ENCODE measurements at regions not wholly inside any gene's neighbourhood (a gene's known extent, or its start where the extent isn't known, plus 50 kb on each side); places are given as distances from the start of the nearest gene placed in this dataset.

GRCh38 chr2:153052807-153053559 is 334.6 kb downstream of the ARL6IP6 start:
- H3K9me3 ChIP-seq (ENCODE audit: insufficient read depth, low read depth), result no peaks in the 10 kb centered on the region
- no peaks in the 10 kb centered on the region for H3K9me2 ChIP-seq (ENCODE audit: insufficient read depth)
- no peaks in the 10 kb centered on the region for H3K79me2 ChIP-seq (ENCODE audit: low read depth)
- no peaks in the 10 kb centered on the region for H3F3A ChIP-seq (ENCODE audit: insufficient read depth, low read depth)
- H3K4me2 ChIP-seq, result no peak overlapping the region
- H3K36me3 ChIP-seq (ENCODE audit: low read depth), result no peaks in the 10 kb centered on the region
- no peaks in the 10 kb centered on the region for H3K27me3 ChIP-seq (ENCODE audit: insufficient read depth, low read depth)
- TF ChIP-seq EZH2 (IDR thresholded peaks at IDR 0.05; ENCODE audit: low read depth) (no peak), CTCF (conservative IDR thresholded peaks at IDR 0.05) (no peak)
- no TSS peak for BruUV-seq (replicated peaks)
- H2AFZ ChIP-seq, result no peak overlapping the region
- H3K27ac ChIP-seq, result no peak overlapping the region
- H4K20me1 ChIP-seq (ENCODE audit: insufficient read depth), result no peaks in the 10 kb centered on the region
- no peaks in the 10 kb centered on the region for H3K4me1 ChIP-seq (replicated peaks; ENCODE audit: insufficient read depth)
- intact Hi-C loops (cut with micrococcal nuclease; ENCODE audit: unreplicated experiment), result no loop called here
- CTCF ChIA-PET, result no interaction called here
- no peak overlapping the region for H3K4me3 ChIP-seq
- POLR2A ChIA-PET (ENCODE audit: unreplicated experiment), result no interaction called here
- DNase-seq, result no peak

- no peak for DNase-seq
- BruUV-seq (replicated peaks), result no TSS peak
- CTCF ChIA-PET, result no interaction called here
Measured at GRCh38 chr2:153047220-153047619, 328.8 kb downstream of the ARL6IP6 start.

GRCh38 chr2:153043385-153043784 is 325.0 kb downstream of the ARL6IP6 start:
- Histone ChIP-seq H3K4me1 (replicated peaks; ENCODE audit: insufficient read depth) (no peaks in the 10 kb centered on the region), H3K36me3 (ENCODE audit: low read depth) (no peaks in the 10 kb centered on the region), H3K79me2 (ENCODE audit: low read depth) (no peaks in the 10 kb centered on the region), H3K4me2 (no peak overlapping the region), H4K20me1 (ENCODE audit: insufficient read depth) (no peaks in the 10 kb centered on the region; the same call in 1 of the 2 replicates), H3K27ac (no peak overlapping the region), H3K27me3 (ENCODE audit: insufficient read depth, low read depth) (no peaks in the 10 kb centered on the region), H3K4me3 (no peak overlapping the region), H3F3A (ENCODE audit: insufficient read depth, low read depth) (no peaks in the 10 kb centered on the region), H3K9me3 (ENCODE audit: insufficient read depth, low read depth) (no peaks in the 10 kb centered on the region), H2AFZ (peak overlapping the region; percentile 48; the same call in 1 of the 2 replicates), H3K9me2 (ENCODE audit: insufficient read depth) (no peaks in the 10 kb centered on the region)
- POLR2A ChIA-PET (ENCODE audit: unreplicated experiment), result no interaction called here
- no peak for DNase-seq
- BruUV-seq (replicated peaks), result no TSS peak
- intact Hi-C loops (cut with micrococcal nuclease; ENCODE audit: unreplicated experiment), result no loop called here
- TF ChIP-seq EZH2 (IDR thresholded peaks at IDR 0.05; ENCODE audit: low read depth) (no peak), CTCF (conservative IDR thresholded peaks at IDR 0.05) (no peak)
- CTCF ChIA-PET, result no interaction called here

More at GRCh38 chr2:153047220-153047619, 328.8 kb downstream of the ARL6IP6 start:
- Histone ChIP-seq H3K4me3 (no peak overlapping the region), H3K36me3 (ENCODE audit: low read depth) (no peaks in the 10 kb centered on the region), H3K4me2 (no peak overlapping the region), H3K27me3 (ENCODE audit: insufficient read depth, low read depth) (no peaks in the 10 kb centered on the region), H3F3A (ENCODE audit: insufficient read depth, low read depth) (no peaks in the 10 kb centered on the region), H4K20me1 (ENCODE audit: insufficient read depth) (no peaks in the 10 kb centered on the region), H3K27ac (no peak overlapping the region), H2AFZ (no peak overlapping the region), H3K9me3 (ENCODE audit: insufficient read depth, low read depth) (no peaks in the 10 kb centered on the region), H3K9me2 (ENCODE audit: insufficient read depth) (no peaks in the 10 kb centered on the region), H3K79me2 (ENCODE audit: low read depth) (no peaks in the 10 kb centered on the region), H3K4me1 (replicated peaks; ENCODE audit: insufficient read depth) (no peaks in the 10 kb centered on the region)
- POLR2A ChIA-PET (ENCODE audit: unreplicated experiment), result no interaction called here
- TF ChIP-seq EZH2 (IDR thresholded peaks at IDR 0.05; ENCODE audit: low read depth), result no peak
- TF ChIP-seq CTCF (conservative IDR thresholded peaks at IDR 0.05), result no peak
- intact Hi-C loops (cut with micrococcal nuclease; ENCODE audit: unreplicated experiment), result no loop called here
